ENCODE measurements at regions not wholly inside any gene's neighbourhood (a gene's known extent, or its start where the extent isn't known, plus 50 kb on each side); places are given as distances from the start of the nearest gene placed in this dataset.

DNA sequence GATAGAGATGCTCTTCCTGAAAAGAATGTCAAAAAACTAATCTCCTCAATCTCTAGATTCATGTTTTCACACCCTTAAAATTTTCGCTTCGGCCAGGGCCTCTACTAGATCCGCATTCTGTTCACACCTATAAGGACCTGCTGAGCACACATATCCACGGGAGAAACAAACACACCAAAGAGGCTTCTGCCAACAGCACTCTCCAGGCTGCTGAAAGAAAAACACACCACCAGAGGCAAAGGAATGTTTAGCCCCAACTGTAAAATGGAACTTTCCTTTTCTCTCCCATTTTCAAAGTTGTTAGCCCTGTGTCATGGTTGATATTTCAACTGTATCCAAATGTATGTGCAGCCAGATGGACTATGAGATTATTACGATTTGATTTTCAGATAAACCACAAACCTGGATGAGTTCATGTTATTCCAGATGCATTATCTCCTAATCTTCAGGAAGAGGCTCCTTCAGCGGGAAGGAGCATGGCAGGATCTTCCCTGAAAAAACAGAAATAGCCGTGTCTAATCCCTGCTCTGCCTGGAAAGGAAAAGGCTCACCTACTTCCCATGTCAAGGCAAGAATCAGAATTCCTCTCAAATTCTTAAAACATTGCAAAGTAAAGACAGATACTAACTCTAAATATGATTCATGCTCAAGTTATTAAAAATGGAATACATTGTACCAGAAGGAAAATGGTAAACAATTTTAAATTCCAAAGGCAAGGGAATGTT, 442.7 kb upstream of the NR2F2 start:
- no peak for TF ChIP-seq EZH2 (IDR thresholded peaks at IDR 0.05; ENCODE audit: low read length, missing control alignments)
- TF ChIP-seq, protein P1, sequence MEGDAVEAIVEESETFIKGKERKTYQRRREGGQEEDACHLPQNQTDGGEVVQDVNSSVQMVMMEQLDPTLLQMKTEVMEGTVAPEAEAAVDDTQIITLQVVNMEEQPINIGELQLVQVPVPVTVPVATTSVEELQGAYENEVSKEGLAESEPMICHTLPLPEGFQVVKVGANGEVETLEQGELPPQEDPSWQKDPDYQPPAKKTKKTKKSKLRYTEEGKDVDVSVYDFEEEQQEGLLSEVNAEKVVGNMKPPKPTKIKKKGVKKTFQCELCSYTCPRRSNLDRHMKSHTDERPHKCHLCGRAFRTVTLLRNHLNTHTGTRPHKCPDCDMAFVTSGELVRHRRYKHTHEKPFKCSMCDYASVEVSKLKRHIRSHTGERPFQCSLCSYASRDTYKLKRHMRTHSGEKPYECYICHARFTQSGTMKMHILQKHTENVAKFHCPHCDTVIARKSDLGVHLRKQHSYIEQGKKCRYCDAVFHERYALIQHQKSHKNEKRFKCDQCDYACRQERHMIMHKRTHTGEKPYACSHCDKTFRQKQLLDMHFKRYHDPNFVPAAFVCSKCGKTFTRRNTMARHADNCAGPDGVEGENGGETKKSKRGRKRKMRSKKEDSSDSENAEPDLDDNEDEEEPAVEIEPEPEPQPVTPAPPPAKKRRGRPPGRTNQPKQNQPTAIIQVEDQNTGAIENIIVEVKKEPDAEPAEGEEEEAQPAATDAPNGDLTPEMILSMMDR (conservative IDR thresholded peaks at IDR 0.05 in 1 of 2, IDR thresholded peaks at IDR 0.05 in 1 of 2; ENCODE audit: low read depth in 1 of 2, low read length in 2 of 2) = no peak
- Histone ChIP-seq H3K4me1 (ENCODE audit: control insufficient read depth, extremely low read depth, insufficient read depth, low read length) (peaks cover 2% of the 10 kb centered on the region), H2AFZ (ENCODE audit: low read length) (no peak overlapping the region), H3K36me3 (ENCODE audit: control insufficient read depth, insufficient read depth, low read length) (no peaks in the 10 kb centered on the region), H4K20me1 (ENCODE audit: control insufficient read depth, extremely low read depth, insufficient read depth, low read length) (no peaks in the 10 kb centered on the region), H3K27ac (ENCODE audit: insufficient read depth, low read length) (no peak overlapping the region), H3K4me3 (replicated peaks in 1 of 4; ENCODE audit: control extremely low read depth in 1 of 4, insufficient read depth in 1 of 4, low read depth in 3 of 4, low read length in 4 of 4) (no peak overlapping the region), H3K9me3 (ENCODE audit: control insufficient read depth, insufficient read depth, low read depth, low read length) (no peaks in the 10 kb centered on the region), H3K9ac (ENCODE audit: insufficient read depth, low read length) (no peak overlapping the region), H3K27me3 (ENCODE audit: control insufficient read depth, insufficient read depth, low read length) (no peaks in the 10 kb centered on the region), H3K79me2 (ENCODE audit: control insufficient read depth, insufficient read depth, low read length) (no peaks in the 10 kb centered on the region), H3K4me2 (ENCODE audit: extremely low read depth, insufficient read depth, low read length) (no peak overlapping the region)
- peak in 1 of 2 donors; percentile 22 for DNase-seq (ENCODE audit: low read depth in 2 of 2)

DNA sequence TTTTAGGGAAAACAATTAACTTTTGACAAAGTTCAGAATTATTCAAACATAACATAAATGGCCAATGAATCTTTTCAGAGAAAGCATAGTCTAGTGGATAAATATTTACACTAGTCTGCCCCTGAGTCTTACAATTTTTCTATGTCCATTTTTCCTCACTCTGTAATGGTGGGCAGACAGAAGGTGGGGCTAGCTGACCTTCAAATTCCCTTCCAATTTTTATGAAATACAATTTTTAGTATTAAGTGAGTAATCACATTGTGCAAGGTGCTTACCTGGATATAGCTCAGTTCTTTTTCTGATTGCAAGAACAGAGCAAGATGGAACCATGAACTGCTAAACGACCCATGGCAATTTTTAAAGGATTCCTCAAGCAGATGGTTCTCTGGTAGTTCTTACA, 441.7 kb upstream of the NR2F2 start:
- Histone ChIP-seq H2AFZ (ENCODE audit: low read length) (no peak overlapping the region), H3K4me1 (ENCODE audit: control insufficient read depth, extremely low read depth, insufficient read depth, low read length) (peaks cover 2% of the 10 kb centered on the region), H3K79me2 (ENCODE audit: control insufficient read depth, insufficient read depth, low read length) (no peaks in the 10 kb centered on the region), H3K27me3 (ENCODE audit: control insufficient read depth, insufficient read depth, low read length) (no peaks in the 10 kb centered on the region), H3K9ac (ENCODE audit: insufficient read depth, low read length) (no peak overlapping the region), H3K27ac (ENCODE audit: insufficient read depth, low read length) (no peak overlapping the region), H4K20me1 (ENCODE audit: control insufficient read depth, extremely low read depth, insufficient read depth, low read length) (no peaks in the 10 kb centered on the region), H3K9me3 (ENCODE audit: control insufficient read depth, insufficient read depth, low read depth, low read length) (no peaks in the 10 kb centered on the region), H3K4me2 (ENCODE audit: extremely low read depth, insufficient read depth, low read length) (no peak overlapping the region), H3K4me3 (replicated peaks in 1 of 4; ENCODE audit: control extremely low read depth in 1 of 4, insufficient read depth in 1 of 4, low read depth in 3 of 4, low read length in 4 of 4) (no peak overlapping the region), H3K36me3 (ENCODE audit: control insufficient read depth, insufficient read depth, low read length) (no peaks in the 10 kb centered on the region)
- no peak for DNase-seq (ENCODE audit: low read depth in 2 of 2)
- TF ChIP-seq, protein P1 (conservative IDR thresholded peaks at IDR 0.05 in 1 of 2, IDR thresholded peaks at IDR 0.05 in 1 of 2; ENCODE audit: low read depth in 1 of 2, low read length in 2 of 2) = no peak
- TF ChIP-seq EZH2 (IDR thresholded peaks at IDR 0.05; ENCODE audit: low read length, missing control alignments) = no peak

DNA sequence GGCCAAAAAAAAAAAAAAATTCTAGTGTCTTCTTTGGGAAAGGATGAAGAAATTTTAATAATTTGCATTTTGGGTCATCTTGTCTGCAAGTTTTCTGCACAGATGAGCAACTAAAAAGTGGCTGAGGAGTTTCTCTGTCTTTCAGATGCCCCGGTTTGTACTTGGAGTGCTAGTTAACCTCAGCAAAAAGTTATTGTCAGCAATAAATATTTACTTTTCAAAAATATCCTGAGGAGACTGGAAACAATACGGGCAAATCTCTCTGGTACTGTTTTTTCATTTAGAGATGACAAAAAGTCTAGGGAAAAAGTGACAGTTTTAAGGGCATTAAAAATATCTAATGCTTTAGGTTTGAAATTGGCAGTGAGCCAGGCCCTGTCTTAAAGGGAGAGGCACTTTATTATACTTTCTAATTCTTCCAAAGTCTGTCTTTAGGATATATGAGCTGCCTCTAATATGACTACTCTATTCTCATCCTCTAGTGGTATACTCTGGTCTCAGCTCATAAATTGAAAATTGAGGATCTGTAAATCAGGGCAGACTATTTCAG, 436.0 kb upstream of the NR2F2 start:
- Histone ChIP-seq H3K9me3 (ENCODE audit: control insufficient read depth, insufficient read depth, low read depth, low read length) (no peaks in the 10 kb centered on the region), H3K4me2 (ENCODE audit: extremely low read depth, insufficient read depth, low read length) (no peak overlapping the region), H3K27me3 (ENCODE audit: control insufficient read depth, insufficient read depth, low read length) (no peaks in the 10 kb centered on the region), H3K27ac (ENCODE audit: insufficient read depth, low read length) (no peak overlapping the region), H3K79me2 (ENCODE audit: control insufficient read depth, insufficient read depth, low read length) (no peaks in the 10 kb centered on the region), H3K9ac (ENCODE audit: insufficient read depth, low read length) (no peak overlapping the region), H4K20me1 (ENCODE audit: control insufficient read depth, extremely low read depth, insufficient read depth, low read length) (no peaks in the 10 kb centered on the region), H3K36me3 (ENCODE audit: control insufficient read depth, insufficient read depth, low read length) (no peaks in the 10 kb centered on the region), H2AFZ (ENCODE audit: low read length) (no peak overlapping the region), H3K4me3 (replicated peaks in 1 of 4; ENCODE audit: control extremely low read depth in 1 of 4, insufficient read depth in 1 of 4, low read depth in 3 of 4, low read length in 4 of 4) (no peak overlapping the region), H3K4me1 (ENCODE audit: control insufficient read depth, extremely low read depth, insufficient read depth, low read length) (no peaks in the 10 kb centered on the region)
- TF ChIP-seq EZH2 (IDR thresholded peaks at IDR 0.05; ENCODE audit: low read length, missing control alignments) = no peak
- TF ChIP-seq, protein P1 (conservative IDR thresholded peaks at IDR 0.05 in 1 of 2, IDR thresholded peaks at IDR 0.05 in 1 of 2; ENCODE audit: low read depth in 1 of 2, low read length in 2 of 2) = no peak
- DNase-seq (ENCODE audit: low read depth in 2 of 2) = peak in 1 of 2 donors; percentile 28

Measured in fibroblast of lung (primary cell).